NB4 (cell line): ENCODE measurements at regions not wholly inside any gene's neighbourhood (a gene's known extent, or its start where the extent isn't known, plus 50 kb on each side); places are given as distances from the start of the nearest gene placed in this dataset.
"Not testable (repeated sequence)": the region's sequence is repeated elsewhere in the genome, so short reads cannot be mapped to it uniquely, and the experiment has no call there.

ENCODE experiments used
- DNase-seq: peaks from one replicate; pipeline ENCODE4 v3.0.0; 2010; ENCODE audit warnings: low read depth
- H3K4me3 ChIP-seq: one replicate; pipeline ENCODE4 v1.5.1; 2011; ENCODE audit warnings: mild to moderate bottlenecking, low read depth, low read length, moderate library complexity
- MAX ChIP-seq: IDR thresholded peaks from 2 replicates; pipeline ENCODE4 v1.6.1; 2011; ENCODE audit warnings: low read depth, low read length
- MYC ChIP-seq: IDR thresholded peaks from 2 replicates; pipeline ENCODE4 v1.6.1; 2011; ENCODE audit warnings: low read depth, low read length
- POLR2A ChIP-seq: IDR thresholded peaks from 2 replicates; pipeline ENCODE4 v1.6.1; 2011; ENCODE audit warnings: mild to moderate bottlenecking; ENCODE audit not compliant: insufficient read length; ENCODE audit errors: extremely low read depth
- TF ChIP-seq, protein P1 (sequence below): IDR thresholded peaks from one replicate; pipeline ENCODE4 v1.5.1; 2012; ENCODE audit warnings: low read depth, low read length

DNA sequence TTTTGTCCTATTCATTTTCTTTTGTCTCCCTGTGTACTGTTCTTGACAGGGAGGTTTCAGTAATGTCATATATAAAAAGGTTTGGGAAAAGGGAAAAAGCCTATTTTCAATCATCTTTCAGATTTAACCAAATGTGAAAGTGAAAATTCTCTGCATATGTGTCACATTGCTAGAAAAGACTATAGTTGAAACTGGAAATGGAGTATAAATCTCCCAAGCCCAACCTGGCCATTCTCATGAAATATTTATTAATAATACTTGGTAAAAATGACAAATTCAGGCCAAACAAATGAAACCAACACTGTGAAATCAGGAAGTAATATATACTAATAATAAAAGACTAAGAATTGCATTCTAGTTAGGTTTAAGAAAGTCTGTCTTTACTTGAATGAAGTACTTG is 1129.2 kb downstream of the SLC16A7 start:
- DNase-seq = no peak
- no peak for TF ChIP-seq POLR2A
- H3K4me3 ChIP-seq = no peak overlapping the region

DNA sequence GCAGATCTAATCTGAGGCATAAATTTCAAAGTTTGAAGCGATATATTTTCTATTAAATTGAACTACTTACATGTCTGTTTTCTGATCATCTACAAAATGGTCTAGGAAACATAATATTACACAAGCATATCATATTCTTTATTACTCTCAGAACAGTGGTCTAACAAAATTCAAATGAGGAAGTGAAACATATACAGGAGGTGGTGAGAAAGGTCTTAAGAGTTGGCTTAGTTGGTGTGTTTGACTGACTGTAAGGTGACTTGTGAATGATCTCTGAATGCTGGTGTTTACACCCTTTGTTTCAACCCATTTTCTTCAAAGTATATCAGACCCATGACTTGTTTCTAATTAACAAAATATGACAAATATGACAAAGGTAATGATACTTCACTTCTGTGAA is 1156.8 kb downstream of the SLC16A7 start:
- H3K4me3 ChIP-seq = no peak overlapping the region
- peak; percentile 11 for DNase-seq
- TF ChIP-seq MYC (no peak), MAX (no peak), POLR2A (no peak)
- TF ChIP-seq, protein P1, sequence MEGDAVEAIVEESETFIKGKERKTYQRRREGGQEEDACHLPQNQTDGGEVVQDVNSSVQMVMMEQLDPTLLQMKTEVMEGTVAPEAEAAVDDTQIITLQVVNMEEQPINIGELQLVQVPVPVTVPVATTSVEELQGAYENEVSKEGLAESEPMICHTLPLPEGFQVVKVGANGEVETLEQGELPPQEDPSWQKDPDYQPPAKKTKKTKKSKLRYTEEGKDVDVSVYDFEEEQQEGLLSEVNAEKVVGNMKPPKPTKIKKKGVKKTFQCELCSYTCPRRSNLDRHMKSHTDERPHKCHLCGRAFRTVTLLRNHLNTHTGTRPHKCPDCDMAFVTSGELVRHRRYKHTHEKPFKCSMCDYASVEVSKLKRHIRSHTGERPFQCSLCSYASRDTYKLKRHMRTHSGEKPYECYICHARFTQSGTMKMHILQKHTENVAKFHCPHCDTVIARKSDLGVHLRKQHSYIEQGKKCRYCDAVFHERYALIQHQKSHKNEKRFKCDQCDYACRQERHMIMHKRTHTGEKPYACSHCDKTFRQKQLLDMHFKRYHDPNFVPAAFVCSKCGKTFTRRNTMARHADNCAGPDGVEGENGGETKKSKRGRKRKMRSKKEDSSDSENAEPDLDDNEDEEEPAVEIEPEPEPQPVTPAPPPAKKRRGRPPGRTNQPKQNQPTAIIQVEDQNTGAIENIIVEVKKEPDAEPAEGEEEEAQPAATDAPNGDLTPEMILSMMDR = no peak

- no peak overlapping the region for H3K4me3 ChIP-seq
- DNase-seq = no peak
- TF ChIP-seq MAX = no peak
- TF ChIP-seq, protein P1 = no peak
- TF ChIP-seq POLR2A = no peak
- TF ChIP-seq MYC = no peak
These were observed 1162.4 kb downstream of the SLC16A7 start for GRCh38 chr12:60758224-60758623.

DNA sequence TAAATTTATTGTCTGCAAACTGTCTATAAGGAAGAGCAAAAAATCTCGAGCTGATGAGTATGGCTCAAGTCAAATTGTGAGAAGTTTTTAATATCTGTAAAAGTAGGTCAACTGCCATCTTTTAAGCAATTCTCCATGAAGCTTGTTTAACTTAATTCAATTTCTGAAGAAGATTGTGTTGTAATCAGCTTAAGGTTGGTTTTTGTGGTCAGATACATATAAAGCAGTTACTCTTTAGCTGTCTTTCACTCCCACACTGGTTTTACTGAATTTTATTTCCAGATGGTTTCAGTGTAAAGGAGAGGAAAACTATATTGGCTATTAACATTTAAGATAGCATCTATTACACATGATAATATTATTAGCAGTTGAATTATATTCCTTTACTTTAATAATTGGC is 1165.1 kb downstream of the SLC16A7 start:
- no peak for TF ChIP-seq MAX
- no peak for TF ChIP-seq POLR2A
- no peak for TF ChIP-seq MYC
- TF ChIP-seq, protein P1 = no peak
- peak; percentile 38 for DNase-seq

GRCh38 chr12:60801166-60801565 is 1205.3 kb downstream of the SLC16A7 start:
- DNase-seq, H3K4me3 ChIP-seq: not testable (repeated sequence)

More for the DNA sequence above, 1165.1 kb downstream of the SLC16A7 start:
- no peak overlapping the region for H3K4me3 ChIP-seq

DNA sequence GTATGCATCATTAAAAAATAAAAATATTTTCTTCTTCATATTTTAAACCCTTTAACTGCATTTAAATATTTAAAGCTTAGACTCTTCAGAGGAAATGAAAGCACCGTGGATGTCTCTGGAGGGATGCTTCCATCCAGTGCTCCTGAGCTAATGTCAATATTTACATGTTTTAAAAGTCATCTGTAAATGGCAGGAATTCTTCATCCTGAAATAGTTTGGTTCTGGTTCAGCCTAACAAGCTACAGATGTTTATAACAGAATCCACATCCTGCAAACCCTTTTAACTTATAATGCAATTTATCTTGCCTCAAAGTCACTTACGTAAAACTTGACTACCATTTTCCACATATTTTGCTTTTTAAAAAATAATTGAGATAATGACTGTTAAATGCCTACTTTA is 1207.3 kb downstream of the SLC16A7 start:
- TF ChIP-seq MYC (no peak), POLR2A (no peak), MAX (no peak)
- TF ChIP-seq, protein P1 = no peak
- H3K4me3 ChIP-seq = no peak overlapping the region
- DNase-seq = no peak

DNA sequence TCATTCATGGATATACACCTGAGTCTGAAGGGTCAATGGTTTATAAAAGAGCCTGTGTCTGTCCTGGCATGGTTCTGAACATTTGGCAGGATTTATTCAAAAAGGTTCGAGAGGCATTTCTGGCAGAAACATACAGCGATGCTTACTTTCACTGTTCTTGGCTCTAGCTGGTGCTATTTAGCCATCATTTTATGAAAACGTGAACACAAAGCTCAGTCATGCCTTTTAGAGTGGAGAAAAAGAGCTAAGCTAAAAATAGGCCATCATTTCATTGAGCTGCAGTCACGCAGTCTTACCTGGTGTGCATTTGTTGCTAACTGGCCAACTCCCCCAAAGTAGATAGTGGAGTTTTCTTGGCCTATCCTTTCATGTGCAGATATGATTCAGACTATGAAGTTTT is 1209.5 kb downstream of the SLC16A7 start:
- no peak overlapping the region for H3K4me3 ChIP-seq
- DNase-seq = no peak
- TF ChIP-seq MAX (no peak), MYC (no peak), POLR2A (no peak)
- TF ChIP-seq, protein P1 = no peak
